ENCODE measurements at regions not wholly inside any gene's neighbourhood (a gene's known extent, or its start where the extent isn't known, plus 50 kb on each side); places are given as distances from the start of the nearest gene placed in this dataset.

- TF ChIP-seq CTCF (IDR thresholded peaks at IDR 0.05; ENCODE audit: low read depth, low read length, missing control alignments): no peak
- H3K4me3 ChIP-seq (replicated peaks; ENCODE audit: low read depth, low read length): no peak overlapping the region
- DNase-seq (ENCODE audit: extremely low read depth, low read depth): no peak
Observed at GRCh38 chr1:239696317-239696716, 309.9 kb downstream of the CHRM3 start.

GRCh38 chr1:239700667-239701066 lies 314.3 kb downstream of the CHRM3 start:
- no peak for TF ChIP-seq CTCF (IDR thresholded peaks at IDR 0.05; ENCODE audit: low read depth, low read length, missing control alignments)
- no peak for DNase-seq (ENCODE audit: extremely low read depth, low read depth)
- H3K4me3 ChIP-seq (replicated peaks; ENCODE audit: low read depth, low read length): no peak overlapping the region

GRCh38 chr1:239703075-239703474 lies 316.7 kb downstream of the CHRM3 start:
- TF ChIP-seq CTCF (IDR thresholded peaks at IDR 0.05; ENCODE audit: low read depth, low read length, missing control alignments): no peak
- DNase-seq (ENCODE audit: extremely low read depth, low read depth): no peak

GRCh38 chr1:239706245-239706892 lies 320.0 kb downstream of the CHRM3 start:
- TF ChIP-seq CTCF (IDR thresholded peaks at IDR 0.05; ENCODE audit: low read depth, low read length, missing control alignments): no peak
- H3K4me3 ChIP-seq (replicated peaks; ENCODE audit: low read depth, low read length): no peak overlapping the region
- DNase-seq (ENCODE audit: extremely low read depth, low read depth): no peak

More at GRCh38 chr1:239703075-239703474, 316.7 kb downstream of the CHRM3 start:
- H3K4me3 ChIP-seq (replicated peaks; ENCODE audit: low read depth, low read length): no peak overlapping the region

- DNase-seq (ENCODE audit: extremely low read depth, low read depth): no peak
- no peak for TF ChIP-seq CTCF (IDR thresholded peaks at IDR 0.05; ENCODE audit: low read depth, low read length, missing control alignments)
- no peak overlapping the region for H3K4me3 ChIP-seq (replicated peaks; ENCODE audit: low read depth, low read length)
Observed at GRCh38 chr1:239707615-239708014, 321.2 kb downstream of the CHRM3 start.

GRCh38 chr1:239708622-239709021 lies 322.3 kb downstream of the CHRM3 start:
- no peak for DNase-seq (ENCODE audit: extremely low read depth, low read depth)
- TF ChIP-seq CTCF (IDR thresholded peaks at IDR 0.05; ENCODE audit: low read depth, low read length, missing control alignments): no peak
- H3K4me3 ChIP-seq (replicated peaks; ENCODE audit: low read depth, low read length): no peak overlapping the region

- H3K4me3 ChIP-seq (replicated peaks; ENCODE audit: low read depth, low read length): no peak overlapping the region
- no peak for DNase-seq (ENCODE audit: extremely low read depth, low read depth)
- TF ChIP-seq CTCF (IDR thresholded peaks at IDR 0.05; ENCODE audit: low read depth, low read length, missing control alignments): no peak
Observed at GRCh38 chr1:239711768-239712167, 325.4 kb downstream of the CHRM3 start.

Measured in HFF-Myc (cell line).